Transverse colon (tissue), 4 donors: ENCODE measurements at regions not wholly inside any gene's neighbourhood (a gene's known extent, or its start where the extent isn't known, plus 50 kb on each side); places are given as distances from the start of the nearest gene placed in this dataset.

Source experiments
- DNase-seq: peaks from one replicate; pipeline ENCODE4 v3.0.0-alpha.2; 2019
- H3K27ac ChIP-seq, 4 donors: fragments of 200-600 bp; sonication (generic); 2 replicates each; pipeline ENCODE4 v1.5.1; 2016 to 2018; ENCODE audit warnings: inconsistent platforms in 4 of 4
- H3K27me3 ChIP-seq: fragments of 200-600 bp; sonication (generic); 2 replicates; pipeline ENCODE4 v1.5.1; 2017; ENCODE audit warnings: inconsistent platforms
- H3K36me3 ChIP-seq, 4 donors: fragments of 200-600 bp; sonication (generic); 2 replicates each; pipeline ENCODE4 v1.5.1; 2017 to 2019; ENCODE audit warnings: inconsistent platforms in 4 of 4
- H3K4me1 ChIP-seq, 4 donors: fragments of 200-600 bp; sonication (generic); 2 replicates each; pipeline ENCODE4 v1.5.1; 2017 to 2020; ENCODE audit warnings: inconsistent platforms in 4 of 4
- H3K4me3 ChIP-seq, 4 donors: fragments of 200-600 bp; sonication (generic); 1 replicate in 1 of 4; 2 replicates in 3 of 4; pipeline versions ENCODE4 v1.5.1 to v1.6.1; 2017 to 2019; ENCODE audit warnings: inconsistent platforms in 4 of 4
- H3K9me3 ChIP-seq, 2 donors: fragments of 200-600 bp; sonication (generic); 2 replicates each; pipeline ENCODE4 v1.5.1; 2017 to 2019; ENCODE audit warnings: inconsistent platforms in 2 of 2
- CTCF ChIP-seq, 5 experiments: fragments of 200-600 bp in 3 of 5; fragments of 450-650 bp in 2 of 5; sonication (generic) in 3 of 5; IDR thresholded peaks; 1 replicate in 2 of 5; 2 replicates in 3 of 5; pipeline ENCODE4 v1.5.1; 2016 to 2017; ENCODE audit warnings: antibody characterized with exemption in 5 of 5, inconsistent platforms in 3 of 5, mild to moderate bottlenecking in 2 of 5, moderate library complexity in 1 of 5
- EP300 ChIP-seq: sonication (generic); formaldehyde crosslinking; IDR thresholded peaks from one replicate; pipeline ENCODE4 v1.6.1; 2017; ENCODE audit warnings: antibody characterized with exemption, low read depth
- POLR2A ChIP-seq: fragments of 450-650 bp; IDR thresholded peaks from one replicate; pipeline ENCODE4 v1.6.1; 2016; ENCODE audit warnings: antibody characterized with exemption, mild to moderate bottlenecking, moderate library complexity
- POLR2AphosphoS5 ChIP-seq, 3 donors: sonication (generic); formaldehyde crosslinking; IDR thresholded peaks; one replicate each; pipeline ENCODE4 v1.6.1; 2016; ENCODE audit warnings: antibody characterized with exemption in 3 of 3
- WGBS, 2 donors: methylation state at CpG; one replicate each; pipeline ENCODE4 v1.1.5; 2018; ENCODE audit warnings: low coverage in 1 of 2; 5-methylcytosine and 5-hydroxymethylcytosine counted together
- in situ Hi-C, 4 donors: fragments of 200-750 bp; cut with MboI; loops; one replicate each; pipeline versions ENCODE4 v1.15.0 to v1.15.1; 2017; ENCODE audit warnings: low sequenced_read_pairs in 3 of 4, low pct_ligation_motif_present in 1 of 4, low pct_unique_long_range_greater_than_20kb in 1 of 4
- intact Hi-C: fragments of 100-400 bp; cut with DNase I; formaldehyde crosslinking; loops from one replicate; pipeline ENCODE4 v1.15.1; 2023; ENCODE audit warnings: low total_unique reads

GRCh38 chr10:108980869-108981268 is 942.4 kb downstream of the XPNPEP1 start:
- no peaks in the 10 kb centered on the region for H3K27me3 ChIP-seq

GRCh38 chr10:108975459-108976058 is 947.8 kb downstream of the XPNPEP1 start:
- H3K9me3 ChIP-seq: no peaks in the 10 kb centered on the region
- no peak for DNase-seq
- no peak overlapping the region for H3K27ac ChIP-seq
- WGBS, 2 donors: 48 to 57% methylated on average over 3 of the region's 3 CpGs
- H3K4me3 ChIP-seq: no peak overlapping the region
- intact Hi-C loops (no loop called here), in situ Hi-C loops (no loop called here)
- H3K36me3 ChIP-seq: no peaks in the 10 kb centered on the region
- H3K27me3 ChIP-seq: no peaks in the 10 kb centered on the region
- TF ChIP-seq CTCF (IDR thresholded peaks at IDR 0.05): no peak
- TF ChIP-seq EP300: no peak
- TF ChIP-seq POLR2AphosphoS5 (IDR thresholded peaks at IDR 0.05): no peak
- TF ChIP-seq POLR2A: no peak
- no peaks in the 10 kb centered on the region for H3K4me1 ChIP-seq

More at GRCh38 chr10:108980869-108981268, 942.4 kb downstream of the XPNPEP1 start:
- in situ Hi-C loops (no loop called here), intact Hi-C loops (no loop called here)
- no peak overlapping the region for H3K27ac ChIP-seq
- H3K36me3 ChIP-seq: no peaks in the 10 kb centered on the region
- no peaks in the 10 kb centered on the region for H3K4me1 ChIP-seq
- DNase-seq: no peak
- no peak overlapping the region for H3K4me3 ChIP-seq
- TF ChIP-seq EP300: no peak
- TF ChIP-seq CTCF (IDR thresholded peaks at IDR 0.05): no peak
- TF ChIP-seq POLR2A: no peak
- TF ChIP-seq POLR2AphosphoS5 (IDR thresholded peaks at IDR 0.05): no peak
- no peaks in the 10 kb centered on the region for H3K9me3 ChIP-seq

- 33 to 50% methylated on average over 1 of the region's 1 CpG for WGBS, 2 donors
- H3K36me3 ChIP-seq: no peaks in the 10 kb centered on the region
- H3K4me1 ChIP-seq: no peaks in the 10 kb centered on the region
- DNase-seq: no peak
- no peak overlapping the region for H3K4me3 ChIP-seq
- TF ChIP-seq CTCF (IDR thresholded peaks at IDR 0.05) (no peak), EP300 (no peak), POLR2AphosphoS5 (IDR thresholded peaks at IDR 0.05) (no peak), POLR2A (no peak)
- no peak overlapping the region for H3K27ac ChIP-seq
- H3K9me3 ChIP-seq: no peaks in the 10 kb centered on the region
- in situ Hi-C loops (no loop called here), intact Hi-C loops (no loop called here)
- H3K27me3 ChIP-seq: no peaks in the 10 kb centered on the region
Measured at GRCh38 chr10:108970016-108970415, 953.3 kb downstream of the XPNPEP1 start.

GRCh38 chr10:108966411-108966810 is 956.9 kb downstream of the XPNPEP1 start:
- no peaks in the 10 kb centered on the region for H3K27me3 ChIP-seq
- no peak for TF ChIP-seq POLR2A
- TF ChIP-seq EP300: no peak
- no peak for TF ChIP-seq CTCF (IDR thresholded peaks at IDR 0.05)
- no peak for TF ChIP-seq POLR2AphosphoS5 (IDR thresholded peaks at IDR 0.05)
- no peak overlapping the region for H3K27ac ChIP-seq
- no peak overlapping the region for H3K4me3 ChIP-seq
- no peaks in the 10 kb centered on the region for H3K4me1 ChIP-seq
- no peaks in the 10 kb centered on the region for H3K36me3 ChIP-seq
- intact Hi-C loops: no loop called here
- in situ Hi-C loops: no loop called here
- DNase-seq: no peak
- H3K9me3 ChIP-seq: no peaks in the 10 kb centered on the region
- 83 to 89% methylated on average over 1 of the region's 1 CpG for WGBS, 2 donors
